ENCODE measurements at regions not wholly inside any gene's neighbourhood (a gene's known extent, or its start where the extent isn't known, plus 50 kb on each side); places are given as distances from the start of the nearest gene placed in this dataset.
A peak's percentile ranks its signal among the peaks of the same experiment; 100 is the strongest.

DNA sequence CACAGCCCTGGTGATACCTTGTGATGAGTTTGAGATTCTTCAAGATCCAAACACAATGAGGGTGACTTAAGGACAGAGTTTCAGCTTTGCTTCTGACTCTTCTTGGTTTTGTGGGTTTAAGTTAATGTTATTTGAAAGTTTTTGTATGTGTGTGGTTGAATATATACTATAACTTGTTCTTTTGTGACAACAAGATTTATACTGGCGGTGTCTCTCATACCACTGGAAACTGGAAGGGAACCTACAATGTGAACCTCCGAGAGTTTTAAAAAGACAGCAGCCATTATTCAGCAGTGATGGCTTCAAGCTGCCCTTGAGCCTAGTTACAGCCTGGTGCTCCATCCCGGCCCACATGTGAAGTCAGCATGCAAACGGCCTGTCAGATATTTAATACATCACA is 87.9 kb upstream of the IGF1 start:
- Histone ChIP-seq H3K27me3 (ENCODE audit: control insufficient read depth, insufficient read depth, low read length) (no peaks in the 10 kb centered on the region), H3K4me3 (ENCODE audit: low read depth in 2 of 2, low read length in 2 of 2) (no peak overlapping the region), H3K27ac (ENCODE audit: low read length) (no peak overlapping the region), H3K4me1 (ENCODE audit: control insufficient read depth, insufficient read depth, low read length) (no peaks in the 10 kb centered on the region), H3K36me3 (ENCODE audit: control insufficient read depth, insufficient read depth, low read length) (no peaks in the 10 kb centered on the region), H3K9me3 (ENCODE audit: control insufficient read depth, insufficient read depth, low read depth, low read length) (no peaks in the 10 kb centered on the region)
- DNase-seq (ENCODE audit: low read depth, low spot score) = no peak
- POLR2A ChIA-PET = no interaction called here
- TF ChIP-seq, protein P1, sequence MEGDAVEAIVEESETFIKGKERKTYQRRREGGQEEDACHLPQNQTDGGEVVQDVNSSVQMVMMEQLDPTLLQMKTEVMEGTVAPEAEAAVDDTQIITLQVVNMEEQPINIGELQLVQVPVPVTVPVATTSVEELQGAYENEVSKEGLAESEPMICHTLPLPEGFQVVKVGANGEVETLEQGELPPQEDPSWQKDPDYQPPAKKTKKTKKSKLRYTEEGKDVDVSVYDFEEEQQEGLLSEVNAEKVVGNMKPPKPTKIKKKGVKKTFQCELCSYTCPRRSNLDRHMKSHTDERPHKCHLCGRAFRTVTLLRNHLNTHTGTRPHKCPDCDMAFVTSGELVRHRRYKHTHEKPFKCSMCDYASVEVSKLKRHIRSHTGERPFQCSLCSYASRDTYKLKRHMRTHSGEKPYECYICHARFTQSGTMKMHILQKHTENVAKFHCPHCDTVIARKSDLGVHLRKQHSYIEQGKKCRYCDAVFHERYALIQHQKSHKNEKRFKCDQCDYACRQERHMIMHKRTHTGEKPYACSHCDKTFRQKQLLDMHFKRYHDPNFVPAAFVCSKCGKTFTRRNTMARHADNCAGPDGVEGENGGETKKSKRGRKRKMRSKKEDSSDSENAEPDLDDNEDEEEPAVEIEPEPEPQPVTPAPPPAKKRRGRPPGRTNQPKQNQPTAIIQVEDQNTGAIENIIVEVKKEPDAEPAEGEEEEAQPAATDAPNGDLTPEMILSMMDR (IDR thresholded peaks at IDR 0.05) = no peak
- TF ChIP-seq TCF7L2 (IDR thresholded peaks at IDR 0.05; ENCODE audit: low read depth, low read length) (no peak), SIN3A (IDR thresholded peaks at IDR 0.05; ENCODE audit: borderline replicate concordance, insufficient read depth, low read depth, low read length) (no peak), POLR2AphosphoS5 (IDR thresholded peaks at IDR 0.05; ENCODE audit: low read depth, low read length) (no peak), REST (IDR thresholded peaks at IDR 0.05; ENCODE audit: insufficient read depth in 1 of 2, low read depth in 2 of 2, low read length in 1 of 2) (no peak)
- CTCF ChIA-PET = no interaction called here
- no TSS peak for BruUV-seq (replicated peaks)
- ATAC-seq = no peak
- intact Hi-C loops (cut with micrococcal nuclease; ENCODE audit: unreplicated experiment) (no loop called here), in situ Hi-C loops (cut with HindIII; ENCODE audit: low pct_unique_long_range_greater_than_20kb, low sequenced_read_pairs) (no loop called here)

DNA sequence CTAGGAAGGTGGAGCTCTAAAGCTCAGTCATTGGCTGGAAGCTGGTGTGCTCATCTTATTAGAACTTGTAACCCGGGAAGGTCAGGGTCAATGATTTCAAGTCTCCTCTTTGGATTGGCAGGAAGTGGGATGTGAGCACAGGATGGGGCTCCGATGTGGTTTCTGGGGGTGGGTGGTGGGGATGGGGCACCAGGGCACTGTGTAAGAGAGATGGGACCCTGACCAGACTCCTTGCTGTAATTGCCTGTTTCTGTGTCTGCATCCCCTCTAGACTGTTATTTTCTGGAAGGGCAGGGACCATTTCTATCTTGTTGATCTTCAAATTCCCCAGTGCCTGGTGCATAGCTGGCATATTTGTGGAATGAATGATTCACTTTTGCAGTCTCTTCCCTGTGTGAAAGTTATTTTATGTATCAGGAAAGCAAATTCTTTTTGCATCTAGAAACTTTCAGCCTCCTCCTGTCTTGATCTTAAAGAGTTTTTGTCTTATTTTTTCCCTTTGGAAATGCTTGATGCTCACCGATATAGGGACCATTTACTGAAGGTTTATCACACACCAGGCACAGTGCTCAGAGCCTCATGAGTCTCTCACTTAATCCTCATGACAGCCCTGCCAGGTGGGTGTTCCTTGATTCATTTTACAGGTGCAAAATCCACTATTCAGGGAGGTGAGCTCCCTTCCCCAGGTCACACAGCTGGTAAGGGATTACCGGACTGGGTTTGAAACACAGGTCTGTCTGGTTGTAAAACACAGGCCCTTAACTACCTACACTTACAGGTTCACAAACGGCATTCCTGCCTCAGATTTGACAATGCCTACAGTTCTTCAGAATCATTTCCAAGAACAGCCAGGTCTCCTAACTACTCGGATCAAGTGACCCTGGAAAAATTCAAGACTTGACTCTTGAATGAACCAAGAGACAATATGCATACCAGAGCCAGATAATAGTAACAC is 86.9 kb upstream of the IGF1 start:
- no peak for TF ChIP-seq POLR2AphosphoS5 (IDR thresholded peaks at IDR 0.05; ENCODE audit: low read depth, low read length)
- no peak for TF ChIP-seq SIN3A (IDR thresholded peaks at IDR 0.05; ENCODE audit: borderline replicate concordance, insufficient read depth, low read depth, low read length)
- no peaks in the 10 kb centered on the region for H3K36me3 ChIP-seq (ENCODE audit: control insufficient read depth, insufficient read depth, low read length)
- no peaks in the 10 kb centered on the region for H3K9me3 ChIP-seq (ENCODE audit: control insufficient read depth, insufficient read depth, low read depth, low read length)
- no TSS peak for BruUV-seq (replicated peaks)
- POLR2A ChIA-PET = no interaction called here
- ATAC-seq (peak; percentile 51; the same call in 1 of the 2 replicates), DNase-seq (ENCODE audit: low read depth, low spot score) (no peak)
- no peaks in the 10 kb centered on the region for H3K27me3 ChIP-seq (ENCODE audit: control insufficient read depth, insufficient read depth, low read length)
- in situ Hi-C loops (cut with HindIII; ENCODE audit: low pct_unique_long_range_greater_than_20kb, low sequenced_read_pairs) (no loop called here), intact Hi-C loops (cut with micrococcal nuclease; ENCODE audit: unreplicated experiment) (no loop called here)
- CTCF ChIA-PET = no interaction called here
- H3K27ac ChIP-seq (ENCODE audit: low read length) = no peak overlapping the region
- no peaks in the 10 kb centered on the region for H3K4me1 ChIP-seq (ENCODE audit: control insufficient read depth, insufficient read depth, low read length)
- H3K4me3 ChIP-seq (ENCODE audit: low read depth in 2 of 2, low read length in 2 of 2) = no peak overlapping the region

- DNase-seq (ENCODE audit: low read depth, low spot score) (no peak), ATAC-seq (no peak)
- POLR2A ChIA-PET = no interaction called here
- intact Hi-C loops (cut with micrococcal nuclease; ENCODE audit: unreplicated experiment) = no loop called here
- Histone ChIP-seq H3K4me1 (ENCODE audit: control insufficient read depth, insufficient read depth, low read length) (no peaks in the 10 kb centered on the region), H3K9me3 (ENCODE audit: control insufficient read depth, insufficient read depth, low read depth, low read length) (no peaks in the 10 kb centered on the region), H3K4me3 (ENCODE audit: low read depth in 2 of 2, low read length in 2 of 2) (no peak overlapping the region), H3K27ac (ENCODE audit: low read length) (no peak overlapping the region), H3K27me3 (ENCODE audit: control insufficient read depth, insufficient read depth, low read length) (no peaks in the 10 kb centered on the region), H3K36me3 (ENCODE audit: control insufficient read depth, insufficient read depth, low read length) (no peaks in the 10 kb centered on the region)
- in situ Hi-C loops (cut with HindIII; ENCODE audit: low pct_unique_long_range_greater_than_20kb, low sequenced_read_pairs) = no loop called here
- CTCF ChIA-PET = interaction anchor here (0.6 kb wide), 1 partner anchor 177 kb away, joined by 14 read pairs; no protein-coding TSS in a partner anchor
- TF ChIP-seq, protein P1 (IDR thresholded peaks at IDR 0.05) = no peak
- no TSS peak for BruUV-seq (replicated peaks)
Measured at GRCh38 chr12:102565555-102565954, 85.2 kb upstream of the IGF1 start.
